22Rv1 (cell line): ENCODE measurements at regions not wholly inside any gene's neighbourhood (a gene's known extent, or its start where the extent isn't known, plus 50 kb on each side); places are given as distances from the start of the nearest gene placed in this dataset.

Experiments
- ZFX ChIP-seq: fragments of 450-650 bp; IDR thresholded peaks from 2 replicates; pipeline ENCODE4 v1.6.1; 2017; ENCODE audit warnings: antibody characterized with exemption, borderline replicate concordance
- TF ChIP-seq, protein P1 (sequence below): fragments of 450-650 bp; IDR thresholded peaks from 2 replicates; pipeline ENCODE4 v1.5.1; 2017; ENCODE audit warnings: mild to moderate bottlenecking

DNA sequence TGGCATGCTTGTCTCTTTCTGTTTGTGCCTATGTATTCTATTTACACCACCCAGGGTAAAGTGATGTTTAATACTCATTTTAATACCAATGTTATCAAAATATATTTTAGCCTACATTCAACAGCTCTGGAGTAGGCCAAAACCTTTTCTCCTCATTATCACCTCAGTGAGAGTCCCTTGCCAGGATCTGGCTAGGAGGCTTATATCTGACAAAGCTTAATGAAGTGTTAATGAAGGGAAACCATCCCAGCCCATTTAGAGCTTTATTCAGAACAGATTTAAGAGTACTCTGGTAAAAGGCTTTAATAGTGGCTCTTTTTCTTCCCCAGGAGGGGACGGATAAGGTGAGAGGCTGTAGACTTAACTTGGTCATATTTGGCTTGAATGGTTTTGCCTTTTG lies 137.6 kb downstream of the GRIN2B start:
- TF ChIP-seq, protein P1, sequence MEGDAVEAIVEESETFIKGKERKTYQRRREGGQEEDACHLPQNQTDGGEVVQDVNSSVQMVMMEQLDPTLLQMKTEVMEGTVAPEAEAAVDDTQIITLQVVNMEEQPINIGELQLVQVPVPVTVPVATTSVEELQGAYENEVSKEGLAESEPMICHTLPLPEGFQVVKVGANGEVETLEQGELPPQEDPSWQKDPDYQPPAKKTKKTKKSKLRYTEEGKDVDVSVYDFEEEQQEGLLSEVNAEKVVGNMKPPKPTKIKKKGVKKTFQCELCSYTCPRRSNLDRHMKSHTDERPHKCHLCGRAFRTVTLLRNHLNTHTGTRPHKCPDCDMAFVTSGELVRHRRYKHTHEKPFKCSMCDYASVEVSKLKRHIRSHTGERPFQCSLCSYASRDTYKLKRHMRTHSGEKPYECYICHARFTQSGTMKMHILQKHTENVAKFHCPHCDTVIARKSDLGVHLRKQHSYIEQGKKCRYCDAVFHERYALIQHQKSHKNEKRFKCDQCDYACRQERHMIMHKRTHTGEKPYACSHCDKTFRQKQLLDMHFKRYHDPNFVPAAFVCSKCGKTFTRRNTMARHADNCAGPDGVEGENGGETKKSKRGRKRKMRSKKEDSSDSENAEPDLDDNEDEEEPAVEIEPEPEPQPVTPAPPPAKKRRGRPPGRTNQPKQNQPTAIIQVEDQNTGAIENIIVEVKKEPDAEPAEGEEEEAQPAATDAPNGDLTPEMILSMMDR: no peak
- TF ChIP-seq ZFX: no peak
